GM18867 (cell line): ENCODE measurements at regions not wholly inside any gene's neighbourhood (a gene's known extent, or its start where the extent isn't known, plus 50 kb on each side); places are given as distances from the start of the nearest gene placed in this dataset.

ENCODE experiments used
- ATAC-seq: cut with Tn5 transposase; IDR thresholded peaks from one replicate; pipeline ENCODE4 v1.9.1; 2021; ENCODE audit warnings: mild to moderate bottlenecking, moderate library complexity; ENCODE audit not compliant: unreplicated experiment

GRCh38 chr10:78969719-78970118 is 99.0 kb upstream of the ZMIZ1 start:
- no peak for ATAC-seq

DNA sequence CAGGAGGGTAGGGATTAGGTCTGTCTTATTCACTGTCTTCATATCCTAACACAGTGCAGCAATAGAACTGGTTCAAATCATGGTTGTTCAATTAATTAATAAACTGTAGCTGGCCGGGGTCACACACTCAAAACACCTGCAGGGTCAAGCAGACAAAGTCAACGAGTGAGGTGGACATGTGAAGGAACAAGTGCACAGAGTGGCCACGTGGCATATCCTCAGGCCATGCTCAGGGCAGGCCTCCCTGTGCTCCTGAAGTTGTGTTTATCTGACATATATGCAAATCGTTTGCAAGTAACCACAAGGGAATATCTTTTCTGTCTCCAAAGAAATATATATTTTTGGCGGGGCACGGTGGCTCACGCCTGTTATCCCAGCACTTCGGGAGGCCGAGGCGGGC is 98.5 kb upstream of the ZMIZ1 start:
- no peak for ATAC-seq

DNA sequence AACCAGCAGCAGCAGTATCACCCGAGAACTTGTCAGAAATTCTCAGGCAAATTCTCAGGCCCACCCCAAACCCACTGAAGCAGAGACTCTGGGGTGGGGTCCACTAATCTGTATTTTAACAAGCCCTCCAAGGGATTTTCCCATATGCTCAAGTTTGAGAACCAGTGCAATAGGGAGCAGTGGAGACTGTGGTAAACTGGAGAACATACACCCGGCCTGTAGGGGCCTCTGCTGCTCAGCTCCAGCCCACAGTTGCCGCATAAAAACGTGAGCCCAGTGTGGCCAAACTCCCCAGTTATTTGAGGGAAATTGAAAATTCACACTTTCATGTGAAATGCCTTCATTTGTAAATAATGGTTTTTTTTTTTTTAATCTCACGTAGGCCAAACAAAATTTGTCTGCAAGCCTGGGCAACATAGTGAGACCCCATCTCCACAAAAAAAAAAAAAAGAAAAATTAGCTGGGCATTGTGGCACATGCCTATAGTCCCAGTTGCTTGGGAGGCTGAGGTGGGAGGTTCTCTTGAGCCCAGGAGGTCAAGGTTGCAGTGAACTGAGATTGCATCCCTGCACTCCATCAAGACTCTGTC is 97.6 kb upstream of the ZMIZ1 start:
- no peak for ATAC-seq

DNA sequence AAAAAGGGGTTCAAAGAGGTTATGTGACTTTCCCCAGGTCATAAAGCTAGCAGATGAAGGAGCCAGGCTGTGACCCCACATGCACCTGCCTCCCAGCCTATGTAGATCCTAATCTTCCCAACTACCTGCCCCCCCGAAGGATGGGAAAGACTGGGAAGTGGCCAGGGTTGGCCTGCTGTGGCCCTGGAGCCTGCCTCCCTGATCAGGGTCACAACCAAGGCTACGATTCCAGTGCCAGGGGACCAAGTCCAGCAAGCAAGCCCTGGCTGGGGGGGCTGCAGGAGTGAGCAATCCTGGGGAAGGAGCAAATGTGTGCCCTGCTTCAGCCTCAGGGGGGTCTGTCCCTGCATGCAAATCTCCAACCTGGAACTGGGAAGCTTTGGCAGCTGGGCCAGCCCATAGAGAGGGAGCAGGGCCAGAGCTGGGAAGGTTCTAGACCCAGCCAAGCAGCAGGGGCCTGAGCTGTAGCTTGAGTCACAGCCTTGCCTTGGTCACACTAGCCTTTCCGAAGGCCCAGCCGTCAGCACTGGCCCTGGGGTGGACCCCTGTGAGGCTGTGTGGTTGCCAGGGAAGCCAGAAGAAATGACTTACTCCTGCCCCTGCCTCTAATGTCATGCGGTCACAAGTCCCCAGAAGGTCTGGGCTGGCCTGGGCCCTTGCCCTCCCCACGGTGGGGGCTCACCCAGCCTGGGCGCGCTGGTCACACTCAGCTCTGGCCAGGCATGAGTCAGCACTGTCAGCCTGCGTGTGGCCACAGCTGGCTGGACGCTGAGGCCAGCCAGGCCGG is 96.4 kb upstream of the ZMIZ1 start:
- ATAC-seq = no peak

GRCh38 chr10:78972947-78973900 is 95.5 kb upstream of the ZMIZ1 start:
- peak; percentile 89 for ATAC-seq

DNA sequence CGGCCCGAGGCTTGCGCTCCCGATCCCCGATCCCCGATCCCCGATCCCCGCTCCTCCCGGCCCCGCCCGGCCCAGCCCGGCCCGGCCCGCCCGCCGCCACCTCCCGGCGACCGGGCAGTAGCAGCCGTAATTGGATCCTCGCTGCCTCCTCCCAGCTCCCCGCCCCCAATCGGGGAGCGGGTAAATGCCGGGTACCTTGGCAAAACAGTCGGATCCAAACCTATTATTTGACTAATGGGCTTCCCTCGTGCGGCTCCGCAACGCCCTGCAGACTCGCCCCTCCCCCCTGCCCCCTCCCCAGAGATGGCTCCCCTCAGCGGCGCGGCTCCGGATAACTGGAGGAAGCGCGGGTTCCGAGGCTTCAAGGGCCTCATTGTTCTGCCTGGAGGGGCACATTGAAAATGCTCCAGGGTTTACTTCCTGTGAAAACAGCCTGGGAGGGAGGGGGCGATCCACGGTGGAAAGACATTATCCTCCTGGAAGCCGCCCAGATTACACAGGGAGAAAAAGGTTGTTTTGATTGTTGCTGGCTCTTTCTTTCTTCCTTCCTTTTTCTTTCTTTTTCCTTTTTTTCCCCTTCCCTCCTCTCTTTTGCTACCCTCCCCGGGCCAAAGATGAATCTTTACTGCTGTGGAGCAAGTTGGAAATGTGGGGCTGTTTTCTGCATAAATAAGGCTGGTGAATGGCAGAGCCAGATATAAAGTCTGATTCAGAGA is 94.7 kb upstream of the ZMIZ1 start:
- ATAC-seq = peak; percentile 40

DNA sequence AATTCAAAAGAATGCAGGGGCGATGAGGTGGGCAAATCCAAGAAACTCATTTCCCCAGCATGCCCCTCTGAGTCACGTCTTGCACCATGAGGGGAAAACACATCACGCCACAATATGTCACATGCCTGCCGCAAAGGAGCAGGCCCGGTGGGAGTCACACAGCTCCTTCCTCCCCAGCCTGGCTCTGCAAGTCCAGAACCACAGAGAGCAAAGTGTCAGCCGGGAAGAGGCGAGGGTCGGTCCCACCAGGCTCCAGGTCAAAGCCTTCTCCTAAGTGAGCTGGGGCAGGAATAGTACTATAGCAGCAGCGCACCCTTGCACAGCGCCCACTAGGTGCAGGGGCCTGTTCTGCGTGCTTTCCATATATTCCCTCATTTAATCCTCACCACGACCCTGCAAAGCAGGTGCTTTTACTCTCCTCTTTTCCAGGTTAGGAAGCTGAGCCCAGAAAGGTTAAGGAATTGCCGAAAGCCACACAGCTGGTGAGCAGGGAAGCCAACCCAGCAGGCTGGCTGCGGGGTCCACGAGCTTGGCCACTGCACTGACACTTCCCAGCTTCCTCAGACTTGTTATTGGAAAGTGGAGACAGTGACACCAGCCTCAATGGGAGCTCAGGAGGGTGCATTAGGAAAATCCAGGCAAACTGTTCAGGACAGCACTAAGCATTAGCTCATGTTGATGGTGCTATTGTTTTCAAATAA is 94.0 kb upstream of the ZMIZ1 start:
- ATAC-seq = no peak

DNA sequence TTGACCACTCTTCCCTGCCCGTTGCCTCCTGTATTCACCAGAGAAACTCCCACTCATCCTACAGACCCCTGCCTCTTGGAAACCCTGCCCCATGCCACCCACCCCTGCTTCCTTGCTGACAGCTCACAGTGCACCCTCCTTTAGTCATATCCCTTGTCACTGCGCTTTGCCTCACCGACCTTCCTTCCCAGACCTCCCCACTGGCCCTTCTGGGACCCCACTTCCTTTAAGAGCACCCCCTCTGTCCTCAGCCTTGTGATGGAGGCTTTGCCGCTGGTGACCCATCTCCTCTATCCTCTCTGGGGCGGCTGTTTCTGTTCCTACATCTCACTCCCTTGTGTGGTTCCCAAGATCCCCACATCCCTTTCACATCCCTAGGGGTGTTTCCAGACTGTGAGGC is 92.8 kb upstream of the ZMIZ1 start:
- no peak for ATAC-seq

DNA sequence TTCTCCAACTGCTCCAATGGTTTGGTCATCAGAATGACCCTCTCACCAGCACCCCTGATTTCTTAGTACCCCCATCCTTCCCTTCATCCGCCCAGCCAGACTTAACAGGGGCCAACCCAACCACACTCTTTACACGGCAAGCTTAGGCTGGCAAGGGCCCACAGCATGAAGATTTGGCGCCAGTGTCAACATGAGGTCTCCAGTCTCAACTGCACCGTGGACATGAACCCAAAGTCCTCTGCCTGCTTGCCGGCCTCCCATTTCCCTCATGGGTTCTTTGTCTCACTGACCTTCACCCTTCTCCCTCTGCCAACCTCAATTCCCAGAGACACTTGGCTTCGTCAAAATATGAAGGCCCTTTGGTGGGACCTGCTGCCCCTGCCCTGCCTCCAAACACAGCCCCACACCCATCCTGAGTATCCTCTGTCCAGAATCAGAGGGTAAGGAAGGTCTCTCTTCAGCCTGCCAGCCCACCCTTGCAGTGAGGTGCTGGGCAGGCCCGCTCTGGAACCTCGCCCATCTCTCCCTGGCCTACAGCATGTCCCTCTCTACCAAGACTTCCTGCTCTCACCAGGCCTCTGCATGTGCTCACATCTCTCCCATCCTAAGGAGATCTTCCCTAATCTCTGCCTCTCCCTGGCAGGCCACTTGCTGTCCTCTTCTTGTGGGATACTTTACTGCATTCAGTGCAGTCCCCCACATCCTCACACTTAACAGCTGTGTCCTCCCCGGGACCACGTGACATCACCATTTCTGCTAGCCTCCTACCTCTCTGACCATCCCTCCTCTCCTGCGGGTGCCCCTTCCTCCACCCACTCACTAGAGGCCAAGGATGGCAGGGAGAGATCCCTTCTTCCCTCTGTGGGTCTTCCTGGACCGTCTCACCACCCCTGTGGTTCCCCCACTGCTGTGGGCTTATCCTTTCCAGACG is 91.7 kb upstream of the ZMIZ1 start:
- ATAC-seq = no peak

DNA sequence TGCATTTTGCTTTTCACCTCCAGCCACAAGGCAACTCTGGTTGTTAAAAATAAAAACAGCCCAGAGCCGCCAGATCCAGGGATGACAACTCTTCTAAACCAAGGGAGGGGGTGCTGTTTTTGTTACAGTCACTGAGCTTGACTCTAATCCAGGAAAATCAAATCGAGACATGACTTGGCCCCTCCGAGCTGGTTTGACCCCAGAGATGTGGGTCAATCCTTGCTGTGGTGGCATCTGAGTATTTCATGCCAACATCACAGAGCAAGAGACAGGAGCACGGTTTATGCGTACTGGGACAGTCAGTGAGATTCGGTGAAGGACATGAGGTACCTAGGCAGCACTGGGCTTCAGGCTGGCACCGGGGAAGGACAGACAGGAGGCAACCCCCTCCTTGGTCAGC is 88.8 kb upstream of the ZMIZ1 start:
- ATAC-seq = no peak

DNA sequence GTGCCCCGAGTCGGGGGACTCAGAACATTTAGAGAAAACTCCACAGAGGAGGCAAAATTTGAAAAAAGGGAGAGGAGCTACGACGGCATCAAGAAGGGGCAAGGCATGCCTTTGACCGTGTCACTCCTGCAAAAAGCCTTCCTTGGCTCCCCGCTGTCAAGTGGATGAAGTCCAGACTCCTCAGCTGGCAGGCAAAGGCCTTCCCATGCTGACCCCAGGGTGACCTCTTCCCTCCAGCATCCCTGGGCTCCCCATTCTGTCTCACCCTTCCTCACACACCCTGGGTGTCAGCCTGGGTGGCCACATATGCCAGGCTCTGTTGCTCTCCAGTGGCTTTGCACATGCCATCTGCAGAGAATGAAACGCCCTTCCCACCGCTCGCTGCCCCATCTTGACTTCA is 88.4 kb upstream of the ZMIZ1 start:
- no peak for ATAC-seq

GRCh38 chr10:78980815-78981214 is 88.0 kb upstream of the ZMIZ1 start:
- no peak for ATAC-seq

DNA sequence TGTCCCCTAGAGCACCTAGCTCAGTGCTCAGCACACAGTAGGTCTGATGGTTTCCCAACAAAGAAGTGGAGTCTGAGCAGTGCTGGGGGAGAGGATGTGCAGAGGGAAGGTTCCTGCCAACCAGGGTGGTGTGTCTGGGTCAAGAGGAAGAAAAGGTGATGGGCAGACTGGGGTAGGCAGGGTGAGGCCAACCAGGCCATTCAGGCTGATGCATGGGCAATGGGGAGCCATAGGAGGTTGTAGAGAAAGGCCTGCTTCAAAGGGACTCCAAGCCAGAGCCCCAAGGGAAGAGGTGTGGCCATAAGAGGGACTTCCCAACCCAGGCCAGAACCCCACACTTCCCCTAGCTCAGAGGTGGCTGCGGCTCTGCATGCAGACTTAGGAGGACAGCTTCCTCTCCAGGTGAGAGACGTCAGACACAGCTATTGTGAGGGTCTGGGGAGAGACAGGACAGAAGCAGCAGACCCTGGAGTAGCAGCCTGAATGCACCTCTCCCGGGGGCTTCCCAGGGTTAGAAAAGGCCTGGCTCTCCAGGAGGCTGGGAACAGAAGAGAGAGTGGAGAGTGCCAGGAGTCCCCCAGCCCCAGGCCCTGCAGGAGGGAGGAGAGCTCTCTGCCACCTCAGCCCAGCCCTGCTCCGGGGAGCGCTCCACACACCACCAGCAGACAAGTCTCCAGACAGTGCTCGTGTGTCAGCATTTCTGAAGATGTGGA is 87.4 kb upstream of the ZMIZ1 start:
- peak; percentile 69 for ATAC-seq

DNA sequence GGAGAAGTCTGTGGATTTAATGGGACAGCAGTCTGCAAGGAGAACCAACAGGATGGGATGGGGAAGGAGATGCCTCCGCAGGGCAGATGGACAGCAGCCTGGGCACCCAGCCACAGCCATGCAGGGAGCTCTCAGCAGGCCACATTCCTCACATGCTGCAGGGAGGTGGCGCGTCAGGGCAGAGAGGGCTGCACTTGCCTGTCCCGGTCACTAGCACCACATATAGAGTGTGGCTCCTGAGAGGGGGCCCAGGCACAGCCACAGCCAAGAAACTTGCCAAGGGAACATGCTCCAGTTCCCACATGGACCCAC is 86.8 kb upstream of the ZMIZ1 start:
- no peak for ATAC-seq

DNA sequence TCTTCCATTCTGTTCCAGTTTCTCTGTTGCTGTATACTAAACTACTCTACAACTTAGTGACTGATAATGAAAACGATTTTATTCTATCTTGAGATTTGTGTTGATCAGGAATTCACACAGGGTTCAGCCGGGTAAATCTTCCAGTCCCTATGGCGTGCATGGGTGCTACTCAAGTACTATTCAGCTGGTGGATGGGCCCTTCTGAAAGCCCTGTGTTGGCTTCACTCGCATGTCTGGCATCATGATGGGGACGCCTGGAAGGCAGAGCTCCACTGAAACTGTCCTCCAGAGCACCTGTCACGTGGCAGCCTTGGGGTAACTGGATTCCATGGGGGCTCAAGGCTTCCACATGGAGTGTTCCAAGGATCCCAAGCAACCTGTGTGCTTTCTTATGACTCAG is 86.0 kb upstream of the ZMIZ1 start:
- no peak for ATAC-seq

DNA sequence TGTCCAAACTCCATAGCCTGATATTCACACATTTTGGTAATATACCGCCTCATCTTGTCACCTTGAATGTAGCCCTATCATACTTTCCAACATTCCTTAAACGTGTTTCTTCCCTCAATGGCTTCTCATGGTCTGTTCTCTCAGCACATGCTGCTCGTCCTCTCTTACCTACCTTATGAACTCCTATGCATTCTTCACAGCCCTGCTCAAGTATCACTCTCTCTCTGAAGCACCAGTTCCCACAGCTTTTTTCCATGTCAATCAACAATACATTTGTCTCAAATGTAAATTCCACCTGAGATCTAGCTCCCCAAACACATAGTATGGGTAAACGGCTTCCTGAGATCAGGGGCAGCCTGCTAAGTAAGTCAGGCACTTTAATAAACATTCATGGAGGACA is 85.2 kb upstream of the ZMIZ1 start:
- ATAC-seq = no peak

- no peak for ATAC-seq
Observed at GRCh38 chr10:78985973-78986818, 82.6 kb upstream of the ZMIZ1 start.

GRCh38 chr10:78991187-78991586 is 77.6 kb upstream of the ZMIZ1 start:
- ATAC-seq = peak; percentile 84
